IPS-15b (cell line): ENCODE measurements at regions not wholly inside any gene's neighbourhood (a gene's known extent, or its start where the extent isn't known, plus 50 kb on each side); places are given as distances from the start of the nearest gene placed in this dataset.

Experiments used
- H3K27me3 ChIP-seq: one replicate; pipeline ENCODE4 v1.6.1; 2013; ENCODE audit warnings: low read length; ENCODE audit not compliant: control insufficient read depth, insufficient read depth
- H3K36me3 ChIP-seq: one replicate; pipeline ENCODE4 v1.6.1; 2013; ENCODE audit warnings: low read length; ENCODE audit not compliant: control insufficient read depth, insufficient read depth
- H3K4me1 ChIP-seq: one replicate; pipeline ENCODE4 v1.6.1; 2013; ENCODE audit warnings: mild to moderate bottlenecking, low read length; ENCODE audit not compliant: control insufficient read depth, insufficient read depth
- H3K4me3 ChIP-seq: one replicate; pipeline ENCODE4 v1.5.1; 2013; ENCODE audit warnings: low read depth, low read length
- H3K9ac ChIP-seq: one replicate; pipeline ENCODE4 v1.6.1; 2013; ENCODE audit warnings: low read depth, mild to moderate bottlenecking, low read length
- H3K9me3 ChIP-seq: one replicate; pipeline ENCODE4 v1.6.1; 2013; ENCODE audit warnings: mild to moderate bottlenecking, low read length; ENCODE audit not compliant: control insufficient read depth, insufficient read depth

GRCh38 chr1:29519108-29519787 is 282.9 kb downstream of the PTPRU start:
- Histone ChIP-seq H3K27me3 (no peaks in the 10 kb centered on the region), H3K4me1 (peaks cover 2% of the 10 kb centered on the region), H3K4me3 (no peak overlapping the region), H3K9me3 (no peaks in the 10 kb centered on the region), H3K9ac (no peak overlapping the region), H3K36me3 (no peaks in the 10 kb centered on the region)

- H3K9ac ChIP-seq, result no peak overlapping the region
- no peaks in the 10 kb centered on the region for H3K36me3 ChIP-seq
- H3K9me3 ChIP-seq, result no peaks in the 10 kb centered on the region
Observed at GRCh38 chr1:29518183-29518835, 282.0 kb downstream of the PTPRU start.

DNA sequence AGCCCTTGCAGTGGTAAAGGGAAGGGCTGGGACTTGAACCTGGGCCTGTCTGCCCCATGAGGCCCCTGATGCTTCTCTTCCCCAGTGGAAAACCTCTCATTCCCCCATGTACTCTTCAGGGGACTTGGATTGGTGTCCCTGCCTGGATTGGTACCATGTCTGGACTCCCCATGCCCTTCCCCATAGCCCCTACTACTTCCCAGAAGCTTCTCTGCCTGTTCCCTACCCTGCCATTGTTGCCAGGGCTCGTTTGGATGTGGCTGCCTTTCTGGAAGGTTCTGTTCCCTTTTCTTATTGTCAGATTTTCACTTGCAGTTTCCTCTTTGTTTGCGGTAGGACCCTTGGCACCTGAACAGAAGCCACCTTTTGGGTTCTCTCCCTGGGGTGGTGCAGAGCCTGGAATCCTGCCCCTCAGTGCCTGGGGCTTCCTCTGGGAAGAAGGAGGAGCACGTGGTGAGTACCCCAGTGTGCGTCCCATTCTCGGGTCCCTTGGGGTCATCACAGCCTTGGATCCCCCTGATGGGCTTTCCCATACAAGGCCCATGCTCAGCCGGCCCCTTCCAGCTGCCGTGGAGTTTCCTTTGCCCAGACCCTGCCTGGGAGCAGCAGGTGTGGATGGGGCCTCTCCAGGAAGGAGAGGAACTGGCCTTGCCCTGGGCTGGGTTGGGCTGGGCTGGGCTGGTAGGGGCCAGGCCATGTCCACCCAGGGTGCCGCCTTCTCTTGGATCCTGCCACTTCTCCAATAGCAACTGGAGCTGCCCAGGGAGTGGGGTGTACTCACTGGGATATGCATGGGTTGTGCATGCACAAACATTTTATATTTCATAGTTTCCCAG is 281.1 kb downstream of the PTPRU start:
- H3K27me3 ChIP-seq, result no peaks in the 10 kb centered on the region
- H3K36me3 ChIP-seq, result no peaks in the 10 kb centered on the region
- no peaks in the 10 kb centered on the region for H3K9me3 ChIP-seq
- H3K4me1 ChIP-seq, result no peaks in the 10 kb centered on the region
- no peak overlapping the region for H3K9ac ChIP-seq
- H3K4me3 ChIP-seq, result no peak overlapping the region

More at GRCh38 chr1:29518183-29518835, 282.0 kb downstream of the PTPRU start:
- Histone ChIP-seq H3K27me3 (no peaks in the 10 kb centered on the region), H3K4me3 (no peak overlapping the region), H3K4me1 (peaks cover 2% of the 10 kb centered on the region)

DNA sequence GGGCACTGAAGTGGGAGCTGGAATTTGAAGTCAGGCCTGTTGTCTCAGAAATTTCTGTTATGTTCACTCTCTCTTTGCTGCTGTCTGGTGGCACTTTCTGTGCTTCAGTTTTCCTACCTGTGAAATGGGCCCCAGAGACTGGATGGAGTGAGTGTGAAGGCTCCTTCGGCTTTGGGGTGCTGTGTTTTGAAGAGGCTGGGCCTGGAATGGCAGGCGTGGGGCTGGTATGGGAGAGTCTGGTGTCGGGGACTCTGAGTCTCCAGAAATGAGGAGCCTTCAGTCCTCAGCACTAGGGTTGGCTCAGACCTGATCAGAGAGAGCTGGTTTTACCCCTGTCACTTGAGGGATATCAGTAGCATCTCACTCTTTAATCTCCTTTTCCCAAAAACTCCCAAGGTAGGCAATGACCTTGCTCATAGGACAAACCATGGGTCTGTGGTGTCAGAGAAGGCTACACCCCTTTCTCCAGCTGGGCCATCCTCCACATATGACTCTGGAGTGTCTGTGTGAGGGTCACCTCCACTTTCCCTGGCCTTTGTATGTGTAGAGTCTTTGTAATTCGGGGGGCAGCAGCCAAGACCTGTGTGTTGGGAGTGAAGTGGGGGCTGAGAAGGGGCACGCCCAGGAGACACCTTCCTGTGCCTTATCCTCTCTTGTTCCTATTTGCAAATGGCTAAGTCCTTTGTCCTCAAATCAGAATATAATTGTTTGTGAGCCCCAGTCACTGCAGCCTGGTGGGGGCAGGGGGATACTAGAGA is 279.9 kb downstream of the PTPRU start:
- Histone ChIP-seq H3K36me3 (no peaks in the 10 kb centered on the region), H3K4me3 (no peak overlapping the region), H3K9ac (no peak overlapping the region), H3K9me3 (no peaks in the 10 kb centered on the region), H3K27me3 (no peaks in the 10 kb centered on the region), H3K4me1 (no peaks in the 10 kb centered on the region)

- no peaks in the 10 kb centered on the region for H3K27me3 ChIP-seq
- H3K9me3 ChIP-seq, result no peaks in the 10 kb centered on the region
- no peaks in the 10 kb centered on the region for H3K36me3 ChIP-seq
- H3K9ac ChIP-seq, result no peak overlapping the region
- H3K4me1 ChIP-seq, result no peaks in the 10 kb centered on the region
- no peak overlapping the region for H3K4me3 ChIP-seq
Observed at GRCh38 chr1:29515170-29515955, 279.0 kb downstream of the PTPRU start.

DNA sequence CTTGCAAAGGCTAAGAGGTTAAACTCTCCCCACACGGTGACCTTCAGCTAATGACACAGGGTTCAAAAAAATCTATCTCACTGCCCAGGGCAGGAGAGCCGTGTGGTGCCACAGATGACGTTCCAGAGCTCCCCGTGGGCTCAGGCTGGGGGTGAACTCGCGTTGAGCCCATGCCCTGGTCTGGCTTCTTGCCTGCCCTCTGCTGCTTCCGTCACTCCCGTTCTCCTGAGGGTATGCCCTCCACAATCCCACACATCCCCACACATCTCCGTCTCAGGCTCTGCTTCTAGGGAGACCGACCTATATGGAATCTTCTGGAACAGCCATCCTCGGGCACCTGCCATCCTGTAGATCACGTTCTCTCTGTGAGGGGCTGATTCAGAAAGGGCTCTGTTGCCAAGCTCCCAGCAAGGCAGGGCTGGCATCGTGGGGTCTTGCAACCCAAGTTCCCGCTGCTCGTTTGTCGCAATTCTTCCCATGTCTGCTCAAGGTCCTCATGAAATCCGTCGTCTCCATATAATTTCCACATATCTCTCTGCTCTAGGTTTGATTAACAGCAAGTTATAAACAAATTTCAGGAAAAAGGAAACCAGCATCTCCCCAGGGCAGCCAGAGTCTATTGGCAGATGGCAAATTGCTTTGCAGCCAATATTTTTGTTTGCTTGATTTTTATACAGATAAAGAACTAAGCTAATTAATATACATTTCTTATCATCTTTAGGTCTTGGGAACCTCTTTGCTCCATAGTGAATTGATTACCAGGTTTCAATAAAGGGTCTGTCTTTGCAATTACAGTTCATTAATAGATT is 278.2 kb downstream of the PTPRU start:
- Histone ChIP-seq H3K9me3 (no peaks in the 10 kb centered on the region), H3K4me3 (no peak overlapping the region), H3K9ac (no peak overlapping the region), H3K27me3 (no peaks in the 10 kb centered on the region), H3K36me3 (no peaks in the 10 kb centered on the region), H3K4me1 (no peaks in the 10 kb centered on the region)

DNA sequence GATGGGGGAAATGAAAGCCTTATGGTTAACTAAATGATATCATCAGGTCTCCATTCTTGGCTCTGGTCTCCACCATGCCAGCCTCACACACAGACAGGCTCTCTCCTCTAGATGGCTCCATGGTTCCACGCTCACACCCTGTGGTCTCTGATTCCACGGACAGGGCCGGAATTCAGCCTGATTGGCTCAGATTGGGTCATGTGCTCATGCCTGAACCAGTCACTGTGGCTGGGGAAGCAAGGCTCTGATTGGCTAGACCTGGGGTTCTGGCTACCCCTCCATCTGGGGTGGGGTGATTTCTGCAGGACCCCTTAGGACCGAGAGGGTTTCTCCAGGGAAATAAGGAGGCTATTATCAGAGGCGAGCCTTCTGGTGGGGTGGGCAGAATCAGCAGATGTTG is 277.0 kb downstream of the PTPRU start:
- Histone ChIP-seq H3K27me3 (no peaks in the 10 kb centered on the region), H3K9ac (no peak overlapping the region)

DNA sequence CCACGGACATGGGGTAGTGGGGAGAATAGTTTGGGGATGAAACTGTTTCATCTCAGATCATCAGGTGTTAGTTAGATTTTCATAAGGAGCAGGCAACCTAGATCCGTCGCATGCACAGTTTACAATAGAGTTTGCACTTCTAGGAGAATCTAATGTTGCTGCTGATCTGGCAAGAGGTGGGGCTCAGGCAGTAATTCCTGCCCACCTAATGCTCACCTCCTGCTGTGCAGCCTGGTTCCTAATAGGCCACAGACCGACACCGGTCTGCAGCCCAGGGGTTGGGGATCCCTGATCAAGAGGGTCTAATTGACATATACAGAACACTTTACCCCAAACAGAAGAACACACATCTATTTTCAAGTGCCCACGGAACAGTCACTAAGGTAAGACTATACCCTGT is 275.1 kb downstream of the PTPRU start:
- Histone ChIP-seq H3K9me3 (no peaks in the 10 kb centered on the region), H3K4me1 (no peaks in the 10 kb centered on the region), H3K9ac (no peak overlapping the region), H3K27me3 (no peaks in the 10 kb centered on the region), H3K4me3 (no peak overlapping the region), H3K36me3 (no peaks in the 10 kb centered on the region)

More for the DNA sequence above, 277.0 kb downstream of the PTPRU start:
- Histone ChIP-seq H3K4me3 (no peak overlapping the region), H3K4me1 (no peaks in the 10 kb centered on the region), H3K36me3 (no peaks in the 10 kb centered on the region), H3K9me3 (no peaks in the 10 kb centered on the region)

GRCh38 chr1:29508458-29509107 is 272.3 kb downstream of the PTPRU start:
- Histone ChIP-seq H3K9ac (no peak overlapping the region), H3K9me3 (no peaks in the 10 kb centered on the region), H3K4me3 (no peak overlapping the region), H3K36me3 (no peaks in the 10 kb centered on the region), H3K27me3 (no peaks in the 10 kb centered on the region), H3K4me1 (peaks cover 1% of the 10 kb centered on the region)

- no peaks in the 10 kb centered on the region for H3K27me3 ChIP-seq
- H3K36me3 ChIP-seq, result no peaks in the 10 kb centered on the region
- no peaks in the 10 kb centered on the region for H3K9me3 ChIP-seq
- H3K4me1 ChIP-seq, result peaks cover 5% of the 10 kb centered on the region
- H3K4me3 ChIP-seq, result no peak overlapping the region
- H3K9ac ChIP-seq, result no peak overlapping the region
Observed at GRCh38 chr1:29506678-29507225, 270.4 kb downstream of the PTPRU start.
